HG03442 (cell line): ENCODE measurements at regions not wholly inside any gene's neighbourhood (a gene's known extent, or its start where the extent isn't known, plus 50 kb on each side); places are given as distances from the start of the nearest gene placed in this dataset.
"Not testable (repeated sequence)": the region's sequence is repeated elsewhere in the genome, so short reads cannot be mapped to it uniquely, and the experiment has no call there.

Source experiments
- ATAC-seq: cut with Tn5 transposase; IDR thresholded peaks from one replicate; pipeline ENCODE4 v1.9.1; 2021; ENCODE audit warnings: mild to moderate bottlenecking, moderate library complexity; ENCODE audit not compliant: unreplicated experiment

DNA sequence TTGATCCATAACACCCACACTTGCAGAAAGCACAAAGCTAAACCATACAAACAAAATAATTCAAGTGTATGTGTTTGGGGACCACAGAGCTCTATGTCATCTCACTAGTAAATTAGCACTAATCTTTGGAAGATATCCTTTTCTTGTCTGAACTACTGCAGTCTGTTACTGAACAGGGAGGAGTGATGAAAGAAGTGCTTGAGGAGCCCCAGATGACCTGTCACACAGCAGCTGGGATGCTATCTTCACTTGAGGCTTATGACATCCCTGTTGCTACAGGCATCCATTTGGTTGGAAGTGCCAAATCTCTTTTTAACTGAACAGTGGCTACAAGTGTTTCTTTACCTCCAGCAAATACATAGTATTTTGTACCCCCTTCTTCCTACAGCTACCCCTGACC is 386.3 kb upstream of the CHAC2 start:
- ATAC-seq: no peak

DNA sequence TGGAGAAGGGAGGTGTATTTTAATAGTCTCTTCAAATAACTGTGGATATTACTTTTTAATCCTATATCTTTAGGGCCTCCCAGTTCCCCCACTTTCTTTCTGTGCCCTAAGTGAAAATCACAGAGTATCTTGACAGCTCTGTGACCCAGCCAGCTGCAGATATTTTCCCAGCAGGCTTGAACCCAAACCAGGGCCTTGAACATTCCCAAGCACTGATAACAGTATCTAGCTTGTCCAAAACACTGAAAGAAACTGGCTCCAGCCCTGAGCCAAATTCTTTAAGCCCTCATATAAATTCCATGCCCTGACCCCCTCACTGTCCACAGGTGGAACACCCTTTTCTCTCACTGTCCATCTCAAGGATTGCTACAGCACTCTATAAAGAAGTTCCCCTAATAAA is 388.1 kb upstream of the CHAC2 start:
- ATAC-seq: no peak

DNA sequence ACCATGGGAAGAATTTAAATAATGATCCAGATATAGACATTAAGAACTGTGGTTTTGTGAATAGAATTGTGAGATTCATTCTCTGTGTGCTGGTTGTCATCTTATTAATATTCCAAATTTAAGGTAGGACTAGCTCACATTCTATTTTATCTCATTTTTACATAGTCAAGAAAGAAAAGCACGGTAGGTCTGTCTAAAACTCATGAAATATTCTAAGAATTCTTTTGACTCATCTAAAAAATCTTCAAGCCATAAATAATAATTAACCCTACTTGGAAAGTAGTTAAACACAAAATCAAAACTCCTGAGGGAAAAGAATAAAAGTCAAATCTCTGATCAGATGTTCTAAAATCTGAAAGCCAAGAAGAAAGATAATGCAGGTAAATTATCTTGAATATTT is 388.8 kb upstream of the CHAC2 start:
- ATAC-seq: no peak

DNA sequence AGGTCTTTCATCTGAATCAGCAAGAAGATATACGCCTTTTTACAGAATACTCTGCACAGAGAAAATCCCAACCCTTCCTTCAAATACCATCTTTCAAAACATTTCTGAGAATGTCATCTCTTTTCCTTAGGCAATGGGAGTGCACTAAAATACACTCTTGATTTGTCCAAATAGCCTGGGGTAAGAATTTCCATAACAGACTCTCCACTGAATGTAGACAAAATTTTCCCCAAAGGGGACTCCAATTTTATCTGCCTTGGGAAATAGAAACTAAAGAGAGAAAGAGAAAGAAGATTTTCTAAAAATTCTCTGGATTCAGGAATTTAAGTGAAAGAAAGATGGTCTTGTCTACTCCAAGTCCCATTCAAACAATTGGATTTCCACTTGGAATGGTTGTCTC is 394.5 kb upstream of the CHAC2 start:
- ATAC-seq: no peak

DNA sequence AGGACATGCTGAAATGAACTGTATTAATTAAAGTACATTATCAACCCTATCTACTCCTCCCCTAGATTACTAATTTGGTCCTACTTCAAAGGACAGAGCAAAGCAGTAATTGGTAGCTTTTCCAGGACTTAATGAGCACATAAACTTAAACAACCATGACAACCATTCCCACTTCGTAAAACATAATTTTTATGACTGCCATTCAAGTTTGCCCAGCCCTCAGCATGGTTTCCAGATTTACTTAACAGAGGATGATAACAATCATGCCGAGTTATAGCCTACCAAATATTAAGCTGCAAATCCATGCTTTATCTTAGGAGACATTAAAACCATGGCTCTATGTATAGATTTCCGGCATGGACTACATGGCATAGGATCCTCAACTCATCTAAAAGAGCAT is 401.1 kb upstream of the CHAC2 start:
- ATAC-seq: no peak

DNA sequence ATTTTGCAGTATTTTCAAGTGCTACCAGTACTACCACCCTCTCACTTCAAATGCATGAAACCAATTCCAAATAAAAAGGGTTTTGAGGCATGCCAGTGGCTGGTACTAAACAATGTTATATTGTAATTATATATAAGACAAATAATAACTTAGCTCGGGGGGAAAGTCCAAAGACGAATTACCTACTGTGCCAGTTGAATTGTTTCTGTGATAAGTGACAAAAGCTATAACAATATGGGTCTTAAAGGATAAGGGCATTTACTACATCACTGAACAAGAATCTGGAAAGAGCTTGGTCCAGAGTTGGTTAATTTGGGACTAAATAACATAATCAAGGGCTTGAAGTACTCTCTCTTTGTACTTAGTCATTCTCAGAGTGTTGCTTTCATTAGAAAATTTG is 404.7 kb upstream of the CHAC2 start:
- ATAC-seq: no peak

DNA sequence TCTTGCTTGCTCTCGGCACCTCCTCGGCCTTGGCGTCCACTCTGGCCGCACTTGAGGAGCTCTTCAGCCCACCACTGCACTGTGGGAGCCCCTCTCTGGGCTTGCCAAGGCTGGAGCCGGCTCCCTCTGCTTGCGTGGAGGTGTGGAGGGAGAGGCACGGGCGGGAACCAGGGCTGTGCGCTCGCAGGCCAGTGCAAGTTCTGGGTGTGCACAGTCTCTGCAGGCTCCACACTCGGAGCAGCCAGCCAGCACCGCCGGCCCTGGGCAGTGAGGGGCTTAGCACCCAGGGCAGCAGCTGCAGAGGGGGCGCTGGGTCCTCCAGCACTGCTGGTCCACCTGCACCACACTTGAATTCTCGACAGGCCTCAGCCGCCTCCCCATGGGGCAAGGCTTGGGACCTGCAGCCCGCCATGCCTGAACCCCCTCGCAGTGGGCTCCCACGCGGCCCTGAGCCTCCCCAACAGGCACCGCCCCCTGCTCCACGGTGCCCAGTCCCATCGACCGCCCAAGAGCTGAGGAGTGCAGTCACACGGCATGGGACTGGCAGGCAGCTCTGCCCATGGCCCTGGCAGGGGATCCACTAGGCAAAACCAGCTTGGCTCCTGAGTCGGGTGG is 411.2 kb upstream of the CHAC2 start:
- no peak for ATAC-seq

DNA sequence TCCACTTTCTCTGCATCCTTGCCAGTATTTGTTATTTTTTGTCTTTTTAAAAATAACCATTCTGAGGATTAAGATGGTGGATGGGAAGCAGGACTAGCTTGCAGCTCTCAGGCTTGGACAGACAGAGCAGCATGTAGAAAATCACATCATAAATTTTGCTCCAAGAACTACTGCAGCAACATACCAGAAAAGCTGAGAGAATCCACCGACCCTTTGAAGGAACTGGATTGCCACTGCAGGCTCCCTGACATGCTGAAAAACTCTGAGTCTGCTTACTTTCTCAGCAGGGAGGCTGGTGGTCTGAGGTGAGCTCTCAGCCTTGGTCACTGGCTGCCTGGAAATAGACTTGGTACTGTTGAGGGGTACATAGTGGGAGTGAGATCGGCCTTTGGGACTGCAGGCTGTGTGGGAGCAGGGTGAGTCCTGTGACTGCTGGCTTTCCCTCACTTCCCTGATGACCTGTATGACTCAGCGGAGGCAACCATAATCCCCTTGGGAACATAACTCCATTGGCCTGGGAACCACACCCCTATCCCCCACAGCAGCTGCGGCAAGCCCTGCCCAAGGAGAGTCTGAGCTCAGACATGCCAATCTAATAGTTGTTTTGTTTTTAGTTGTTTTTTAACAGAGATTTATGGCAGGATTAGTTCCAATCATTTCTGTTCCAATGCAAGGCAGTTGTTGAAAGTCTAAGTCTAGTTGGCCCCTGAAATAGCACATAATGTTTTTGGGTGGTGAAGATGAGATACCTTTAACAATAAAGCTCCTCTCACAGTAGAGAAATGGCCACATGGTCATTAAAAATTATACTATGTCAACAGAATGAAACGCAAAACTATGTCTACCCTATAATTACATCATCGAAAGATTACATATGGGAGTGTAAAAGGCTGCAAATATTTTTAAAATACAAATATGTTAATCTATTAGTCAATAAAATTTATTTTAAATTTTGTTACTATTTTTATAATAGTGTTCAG is 414.2 kb upstream of the CHAC2 start:
- no peak for ATAC-seq

DNA sequence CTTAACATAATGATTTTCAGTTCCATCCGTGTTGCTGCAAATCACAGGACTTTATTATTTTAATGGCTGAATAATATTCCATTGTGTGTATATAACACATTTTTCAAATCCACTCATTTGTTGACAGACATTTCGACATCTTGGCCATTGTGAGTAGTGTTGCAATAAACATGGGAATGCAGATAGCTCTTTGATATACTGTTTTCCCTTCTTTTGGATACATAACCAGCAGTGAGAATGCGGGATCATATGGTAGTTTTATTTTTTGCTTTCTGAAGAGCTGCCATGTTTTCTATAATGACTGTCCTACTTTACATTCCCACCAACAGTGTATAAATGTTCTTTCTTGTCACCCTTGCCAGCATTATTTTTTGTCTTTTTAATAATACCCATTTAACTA is 420.3 kb upstream of the CHAC2 start:
- no peak for ATAC-seq

DNA sequence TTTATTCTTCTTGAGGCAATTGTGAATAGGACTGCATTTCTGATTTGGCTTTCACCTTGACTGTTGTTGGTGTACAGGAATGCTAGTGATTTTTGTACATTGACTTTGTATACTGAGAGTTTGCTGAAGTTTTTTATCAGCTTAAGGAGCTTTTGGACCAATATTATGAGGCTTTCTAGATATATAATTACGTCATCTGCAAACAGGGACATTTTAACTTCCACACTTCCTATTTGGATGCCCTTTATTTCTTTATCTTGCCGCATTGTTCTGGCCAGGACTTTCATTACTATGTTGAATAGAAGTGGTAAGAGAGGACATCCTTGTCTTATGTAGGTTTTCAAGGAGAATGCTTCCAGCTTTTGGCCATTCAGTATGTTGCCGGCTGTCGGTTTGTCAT is 425.4 kb upstream of the CHAC2 start:
- no peak for ATAC-seq

DNA sequence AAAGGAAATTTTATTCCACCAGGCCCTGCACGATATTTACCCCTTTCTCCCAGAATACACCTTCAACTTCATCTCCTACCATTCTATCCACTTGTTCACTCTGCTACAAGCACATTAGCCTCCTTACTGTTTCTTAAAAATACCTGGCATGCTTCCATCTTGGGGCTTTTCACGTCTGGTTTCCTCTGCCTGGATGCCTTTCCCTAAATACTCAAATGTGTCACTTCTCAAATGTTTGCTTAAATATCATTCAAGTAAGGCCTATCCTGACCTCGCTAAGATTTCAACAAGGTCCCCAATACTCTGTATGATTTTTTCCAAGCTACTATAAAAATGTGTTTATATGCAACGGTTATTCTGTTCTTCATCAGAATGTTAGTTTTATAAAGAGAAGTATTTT is 433.0 kb upstream of the CHAC2 start:
- no peak for ATAC-seq

DNA sequence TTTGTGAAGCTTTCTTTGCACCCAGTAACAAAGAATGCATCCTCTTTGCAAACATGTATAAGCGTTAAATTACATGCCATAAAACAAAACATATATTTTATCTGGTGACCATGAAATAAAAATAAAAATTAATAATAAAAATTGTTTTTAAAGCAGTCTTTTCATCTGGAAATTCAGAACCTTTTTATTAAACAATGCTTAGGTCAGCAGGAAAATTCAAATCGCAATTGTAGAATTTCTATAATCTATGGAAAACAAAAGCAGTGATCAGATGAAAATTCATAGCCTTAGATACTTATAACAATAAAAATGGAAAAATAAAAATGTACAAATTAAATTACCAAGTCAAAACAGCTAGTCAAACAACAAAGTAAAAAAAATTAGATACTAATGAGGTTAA is 435.9 kb upstream of the CHAC2 start:
- ATAC-seq: no peak

DNA sequence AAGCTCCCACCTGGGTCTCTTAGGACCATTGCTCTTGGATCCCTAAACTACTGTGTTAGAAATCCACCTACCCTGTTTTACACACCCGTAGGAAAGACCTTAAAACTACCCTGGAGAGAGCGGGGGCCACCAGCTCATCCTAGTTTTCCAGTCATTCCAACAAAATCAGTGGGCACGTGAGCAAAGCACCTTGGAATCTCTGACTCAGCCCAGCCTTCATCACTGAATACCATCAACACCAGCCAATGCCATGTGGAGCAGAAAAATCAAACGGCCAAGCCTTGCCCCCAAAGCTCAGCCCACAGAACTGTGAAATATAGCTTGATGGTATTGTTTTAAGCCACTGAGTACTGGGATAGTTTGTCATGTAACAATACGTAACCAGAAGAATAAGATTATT is 449.7 kb upstream of the CHAC2 start:
- no peak for ATAC-seq

DNA sequence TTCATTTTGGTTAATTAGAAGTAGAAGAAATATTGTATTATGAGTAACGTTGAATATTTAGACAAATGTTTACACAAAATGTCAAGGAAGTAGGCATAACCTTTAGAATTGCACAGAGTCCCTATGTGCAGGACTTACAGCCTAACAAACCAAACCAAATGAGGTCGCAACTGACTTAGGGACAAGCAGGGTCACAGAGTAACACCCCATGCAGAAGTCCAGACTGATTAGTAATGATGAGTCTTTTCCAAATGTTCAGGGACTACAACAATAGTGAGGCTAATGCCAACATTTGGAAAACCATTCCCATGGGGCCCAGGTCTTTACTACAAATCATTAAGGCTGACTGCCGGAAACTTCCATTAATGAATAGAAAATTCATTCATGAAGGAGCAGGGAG is 452.5 kb upstream of the CHAC2 start:
- no peak for ATAC-seq

DNA sequence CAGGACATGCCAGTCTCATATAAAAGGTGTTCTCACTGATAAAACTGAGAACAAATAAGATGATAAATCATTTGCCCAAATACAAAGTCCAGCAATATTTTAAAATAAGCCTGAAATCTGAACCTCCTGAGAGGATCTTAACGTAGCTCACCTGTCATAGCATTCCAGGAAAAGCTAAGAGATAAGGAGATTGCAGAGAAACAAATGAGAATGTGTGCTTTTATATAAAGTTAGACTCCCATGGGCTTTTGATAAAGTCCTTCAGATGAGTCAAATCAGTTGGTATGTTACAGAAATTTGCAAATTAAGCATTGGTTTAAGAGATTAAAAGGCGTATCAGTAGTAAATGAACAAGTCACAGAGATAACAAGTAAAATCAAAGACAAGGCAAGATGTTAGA is 452.9 kb upstream of the CHAC2 start:
- no peak for ATAC-seq

DNA sequence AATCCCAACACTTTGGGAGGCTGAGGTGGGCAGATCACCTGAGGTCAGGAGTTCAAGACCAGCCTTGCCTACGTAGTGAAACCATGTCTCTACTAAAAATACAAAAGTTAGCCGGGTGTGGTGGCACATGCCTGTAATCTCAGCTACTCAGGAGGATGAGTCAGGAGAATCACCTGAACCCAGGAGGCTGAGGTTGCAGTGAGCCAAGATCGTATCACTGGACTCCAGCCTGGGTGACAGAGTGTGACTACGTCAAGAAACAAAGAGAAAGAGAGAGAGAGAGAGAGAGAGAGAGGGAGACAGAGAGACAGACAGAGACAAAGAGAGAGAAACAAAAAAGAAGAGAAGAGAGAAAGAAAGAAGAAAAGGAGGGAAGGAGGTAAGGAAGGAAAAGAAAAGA is 454.0 kb upstream of the CHAC2 start:
- ATAC-seq: not testable (repeated sequence)

DNA sequence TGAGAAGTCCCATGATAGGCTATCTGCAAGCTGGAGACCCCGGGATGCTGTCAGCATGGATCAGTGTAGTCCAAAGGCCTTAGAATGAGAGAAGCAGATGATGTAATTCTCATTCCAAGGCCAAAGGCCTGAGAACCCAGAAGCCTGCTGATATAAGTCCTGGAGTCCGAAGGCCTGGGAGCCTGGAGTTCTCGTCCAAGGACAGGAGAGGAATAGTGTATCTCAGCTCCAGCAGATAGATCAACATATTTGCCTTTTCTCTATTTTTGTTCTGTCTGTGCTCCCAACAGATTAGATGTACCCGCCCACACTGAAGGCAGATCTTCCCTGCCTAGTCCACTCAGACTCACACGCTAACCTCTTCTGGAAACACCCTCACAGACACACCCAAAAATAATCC is 454.9 kb upstream of the CHAC2 start:
- no peak for ATAC-seq

DNA sequence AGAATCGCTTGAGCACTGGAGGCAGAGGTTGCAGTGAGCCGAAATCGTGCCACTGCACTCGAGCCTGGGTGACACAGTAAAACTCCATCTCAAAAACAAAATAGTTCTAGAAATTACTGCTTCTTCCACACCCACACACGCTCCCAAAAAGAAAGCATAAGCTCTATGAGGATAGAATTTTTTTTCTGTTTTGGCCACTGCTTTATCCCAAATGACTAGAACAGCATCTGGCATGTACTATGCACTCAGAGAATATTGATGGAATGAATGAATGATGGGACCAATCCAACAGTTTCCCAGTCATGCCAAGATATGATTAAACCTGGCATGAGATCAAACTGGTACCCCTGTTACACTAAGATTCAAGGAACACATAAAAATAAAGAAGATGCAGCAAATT is 455.4 kb upstream of the CHAC2 start:
- no peak for ATAC-seq

DNA sequence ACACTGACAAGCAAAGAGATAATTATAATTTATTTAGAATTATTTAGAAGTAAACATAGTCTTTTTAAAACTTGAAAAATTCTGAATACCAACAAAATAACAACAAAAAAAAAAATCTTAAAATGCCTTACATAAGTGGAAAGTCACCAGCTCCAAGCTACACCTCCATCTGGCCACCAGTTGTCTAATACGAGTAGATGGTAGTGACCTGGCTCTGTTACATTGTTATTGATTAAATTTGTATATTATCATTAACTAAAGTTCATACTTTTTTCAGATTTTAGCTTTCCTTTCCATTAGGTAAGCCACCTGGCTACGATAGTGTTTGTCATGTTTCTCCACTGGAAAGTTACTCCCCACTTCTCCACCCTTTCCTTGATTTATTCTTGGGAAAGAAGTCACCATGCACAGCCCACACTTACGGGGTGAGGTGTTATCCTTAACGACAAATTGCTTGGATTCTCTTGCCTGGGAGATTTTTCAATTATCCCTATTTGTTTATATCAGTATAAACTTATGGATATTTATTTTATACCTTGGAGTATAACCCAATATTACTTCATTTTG is 464.5 kb upstream of the CHAC2 start:
- ATAC-seq: no peak

DNA sequence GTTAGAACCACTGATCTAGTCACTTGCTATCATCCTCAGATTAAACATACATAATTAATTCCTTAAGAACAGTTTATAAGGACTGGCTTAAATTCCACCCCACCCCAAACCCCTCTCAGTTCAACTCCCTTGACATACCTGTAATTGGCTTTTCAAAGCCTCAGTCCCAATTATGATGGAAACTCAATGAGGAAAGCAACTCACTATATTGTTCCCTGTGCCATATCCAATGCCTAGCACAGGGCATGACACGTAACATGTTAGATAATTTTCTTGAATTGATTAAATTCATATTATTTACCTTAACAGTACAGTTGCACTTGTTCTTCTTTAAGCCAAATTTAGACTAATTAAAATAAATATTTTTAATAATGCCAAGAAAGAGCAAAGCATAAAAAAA is 465.1 kb upstream of the CHAC2 start:
- no peak for ATAC-seq

DNA sequence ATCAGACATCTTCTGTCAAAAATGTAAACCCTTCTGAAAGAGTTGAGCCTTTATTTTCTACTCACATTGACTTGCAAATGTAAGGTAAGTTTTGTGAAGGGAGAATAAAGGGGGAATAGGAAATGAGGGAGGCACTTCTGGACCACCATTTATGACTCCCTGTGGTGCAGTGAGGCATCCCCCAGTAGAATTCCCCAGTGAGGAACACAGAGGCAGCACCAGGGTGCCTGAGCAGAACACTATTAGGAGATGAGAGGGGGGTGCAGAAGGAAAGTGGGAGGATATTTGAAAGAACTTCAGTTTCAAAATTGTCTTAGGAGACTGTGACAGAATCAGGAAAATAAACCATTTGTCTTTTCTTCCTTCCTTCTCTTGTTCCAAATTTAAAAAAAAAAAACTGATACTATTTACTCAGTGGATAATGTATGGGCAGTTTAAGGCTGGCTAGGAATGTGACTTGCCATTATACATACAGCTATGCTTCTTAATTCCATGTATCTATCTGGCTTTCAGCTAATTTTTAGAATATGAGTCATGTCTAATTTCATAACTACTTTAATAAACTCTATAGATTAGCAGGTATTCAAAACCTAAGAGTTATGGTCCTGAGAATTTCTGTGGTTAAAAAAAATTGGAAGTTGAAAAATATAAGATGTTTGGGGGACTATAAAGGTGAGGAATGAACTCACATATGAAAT is 478.1 kb upstream of the CHAC2 start:
- ATAC-seq: no peak

DNA sequence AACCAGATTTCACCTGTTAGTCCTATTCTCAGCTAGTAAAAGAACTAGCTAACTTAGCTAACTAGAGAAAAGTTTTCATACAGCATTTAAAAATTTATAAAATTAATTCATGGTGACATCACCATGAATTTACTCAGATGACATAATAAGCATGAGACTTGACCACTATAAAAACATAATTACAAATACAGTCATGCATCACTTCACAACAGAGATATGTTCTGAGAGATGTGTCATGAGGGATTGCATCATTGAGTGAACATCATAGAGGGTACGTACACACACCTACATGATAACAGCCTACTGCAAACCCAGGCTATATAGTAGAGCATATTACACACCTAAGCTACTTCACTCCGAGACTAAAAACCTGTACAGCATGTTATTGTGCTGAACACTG is 481.3 kb upstream of the CHAC2 start:
- ATAC-seq: no peak
